RWPE1 (cell line): ENCODE measurements at regions not wholly inside any gene's neighbourhood (a gene's known extent, or its start where the extent isn't known, plus 50 kb on each side); places are given as distances from the start of the nearest gene placed in this dataset.

Experiments
- CTCF ChIA-PET: fragments of 350-600 bp; sonication (Branson Sonifier 250); formaldehyde crosslinking; extraction: SDS; loops from one replicate; lab custom pipeline; 2021; lab: Yijun Ruan, JAX
- POLR2A ChIA-PET: fragments of 400-600 bp; formaldehyde crosslinking; extraction: SDS; loops from one replicate; lab custom pipeline; 2020; ENCODE audit warnings: antibody characterized with exemption; ENCODE audit not compliant: low non-redundant PET; lab: Yijun Ruan, JAX
- DNase-seq: peaks from one replicate; pipeline ENCODE4 v3.0.0; 2012; ENCODE audit warnings: low spot score
- H3K27ac ChIP-seq: fragments of 450-650 bp; 2 replicates; pipeline ENCODE4 v1.5.1; 2017
- TF ChIP-seq, protein P1 (sequence below): fragments of 450-650 bp; conservative IDR thresholded peaks from 2 replicates; pipeline ENCODE4 v1.5.1; 2017; ENCODE audit warnings: low read depth, mild to moderate bottlenecking

DNA sequence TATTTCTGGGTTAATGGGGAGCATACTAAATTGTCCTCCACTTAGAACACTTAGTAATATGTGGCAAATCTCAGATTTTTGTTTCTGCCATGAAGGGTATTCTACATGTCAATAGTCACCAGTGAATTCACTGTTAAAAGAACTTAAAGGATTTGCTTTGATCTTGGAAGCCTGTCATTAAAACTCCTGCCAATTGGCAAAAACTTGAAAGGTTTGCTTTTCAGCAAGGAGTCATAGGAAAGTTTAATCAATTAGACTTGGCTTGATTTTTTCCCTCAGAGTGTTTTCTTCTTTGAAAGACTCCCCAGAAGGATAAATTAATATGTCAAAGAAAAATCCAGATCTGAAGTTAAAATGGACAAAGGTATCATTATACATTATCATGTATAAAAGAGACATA, 671.9 kb upstream of the PKDCC start:
- TF ChIP-seq, protein P1, sequence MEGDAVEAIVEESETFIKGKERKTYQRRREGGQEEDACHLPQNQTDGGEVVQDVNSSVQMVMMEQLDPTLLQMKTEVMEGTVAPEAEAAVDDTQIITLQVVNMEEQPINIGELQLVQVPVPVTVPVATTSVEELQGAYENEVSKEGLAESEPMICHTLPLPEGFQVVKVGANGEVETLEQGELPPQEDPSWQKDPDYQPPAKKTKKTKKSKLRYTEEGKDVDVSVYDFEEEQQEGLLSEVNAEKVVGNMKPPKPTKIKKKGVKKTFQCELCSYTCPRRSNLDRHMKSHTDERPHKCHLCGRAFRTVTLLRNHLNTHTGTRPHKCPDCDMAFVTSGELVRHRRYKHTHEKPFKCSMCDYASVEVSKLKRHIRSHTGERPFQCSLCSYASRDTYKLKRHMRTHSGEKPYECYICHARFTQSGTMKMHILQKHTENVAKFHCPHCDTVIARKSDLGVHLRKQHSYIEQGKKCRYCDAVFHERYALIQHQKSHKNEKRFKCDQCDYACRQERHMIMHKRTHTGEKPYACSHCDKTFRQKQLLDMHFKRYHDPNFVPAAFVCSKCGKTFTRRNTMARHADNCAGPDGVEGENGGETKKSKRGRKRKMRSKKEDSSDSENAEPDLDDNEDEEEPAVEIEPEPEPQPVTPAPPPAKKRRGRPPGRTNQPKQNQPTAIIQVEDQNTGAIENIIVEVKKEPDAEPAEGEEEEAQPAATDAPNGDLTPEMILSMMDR, result no peak
- DNase-seq, result no peak
- ChIA-PET CTCF (no interaction called here), POLR2A (no interaction called here)
- H3K27ac ChIP-seq, result no peak overlapping the region

DNA sequence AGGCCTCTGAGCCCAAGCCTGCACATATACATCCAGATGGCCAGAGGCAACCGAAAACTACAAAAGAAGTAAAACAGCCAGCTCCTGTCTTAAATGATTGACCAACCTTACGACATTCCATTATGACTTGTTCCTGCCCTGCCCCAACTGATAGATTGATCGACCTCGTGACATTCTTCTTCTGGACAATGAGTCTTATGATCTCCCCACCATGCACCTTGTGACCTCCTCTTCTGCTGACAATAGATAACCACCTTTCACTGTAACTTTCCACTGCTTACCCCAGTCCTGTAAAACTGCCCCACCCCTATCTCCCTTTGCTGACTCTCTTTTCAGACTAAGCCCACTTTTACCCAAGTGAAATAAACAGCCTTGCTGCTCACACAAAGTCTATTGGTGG, 670.0 kb upstream of the PKDCC start:
- TF ChIP-seq, protein P1, result no peak
- no peak for DNase-seq
- ChIA-PET POLR2A (no interaction called here), CTCF (no interaction called here)
- no peak overlapping the region for H3K27ac ChIP-seq

DNA sequence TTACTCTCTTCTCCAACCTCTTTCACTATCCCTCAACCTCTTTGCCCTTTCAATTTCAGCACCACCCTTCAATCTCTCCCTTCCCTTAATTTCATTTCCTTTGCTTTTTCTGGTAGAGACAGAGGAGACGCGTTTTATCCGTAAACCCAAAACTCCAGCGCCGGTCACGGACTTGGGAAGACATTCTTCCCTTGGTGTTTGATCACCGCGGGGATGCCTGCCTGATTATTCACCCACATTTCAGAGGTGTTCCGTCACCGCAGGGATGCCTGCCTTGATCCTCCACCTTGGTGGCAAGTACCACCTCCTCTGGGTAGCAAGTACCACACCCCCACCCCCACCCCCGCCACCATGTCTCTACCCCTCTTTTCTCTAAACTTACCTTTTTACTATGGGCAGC, 669.4 kb upstream of the PKDCC start:
- POLR2A ChIA-PET, result no interaction called here
- CTCF ChIA-PET, result no interaction called here
- H3K27ac ChIP-seq, result no peak overlapping the region
- DNase-seq, result no peak
- TF ChIP-seq, protein P1, result no peak

DNA sequence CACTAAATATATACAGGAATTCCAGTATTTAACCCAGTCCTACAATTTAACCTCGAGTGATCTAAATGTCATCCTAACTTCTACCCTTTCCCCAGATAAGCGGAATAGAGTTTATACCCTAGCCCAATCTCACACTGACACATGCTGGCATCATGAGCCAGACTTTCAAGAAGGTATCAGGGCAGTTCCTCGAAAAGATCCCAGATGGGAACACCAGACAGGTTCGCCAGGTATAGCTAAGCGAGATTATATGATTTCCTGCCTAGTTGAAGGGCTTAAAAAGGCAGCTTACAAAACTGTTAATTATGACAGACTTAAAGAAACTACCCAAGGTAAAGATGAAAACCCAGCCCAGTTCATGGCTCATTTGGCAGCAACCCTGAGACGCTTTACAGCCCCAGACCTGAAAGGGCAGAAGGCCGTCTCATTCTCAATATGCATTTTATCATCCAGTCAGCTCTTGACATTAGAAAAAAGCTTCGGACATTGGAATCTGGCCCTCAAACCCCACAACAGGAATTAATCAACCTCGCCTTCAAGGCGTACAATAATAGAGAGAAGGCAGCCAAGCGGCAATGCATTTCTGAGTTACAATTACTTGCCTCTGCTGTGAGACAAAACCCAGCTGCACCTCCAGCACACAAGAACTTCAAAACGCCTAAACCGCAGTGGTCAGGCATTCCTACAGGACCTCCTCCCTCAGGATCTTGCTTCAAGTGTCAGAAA, 668.2 kb upstream of the PKDCC start:
- no peak for DNase-seq
- CTCF ChIA-PET, result no interaction called here
- TF ChIP-seq, protein P1, result no peak
- no peak overlapping the region for H3K27ac ChIP-seq
- POLR2A ChIA-PET, result no interaction called here

DNA sequence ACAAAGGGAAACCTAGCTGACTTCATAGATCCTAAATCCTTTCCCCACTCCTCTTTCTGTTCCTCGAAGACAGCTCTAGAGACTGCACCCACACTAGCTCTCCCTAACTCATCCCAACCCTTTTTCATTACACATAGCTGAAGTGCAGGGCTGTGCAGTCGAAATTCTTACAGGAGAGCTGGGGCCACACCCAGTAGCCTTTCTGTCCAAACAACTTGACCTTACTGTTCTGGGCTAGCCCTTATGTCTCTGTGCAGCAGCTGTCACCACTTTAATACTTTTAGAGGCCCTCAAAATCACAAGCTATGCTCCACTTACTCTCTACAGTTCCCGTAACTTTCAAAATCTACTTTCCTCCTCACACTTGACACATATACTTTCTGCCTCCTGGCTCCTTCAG, 666.1 kb upstream of the PKDCC start:
- ChIA-PET CTCF (no interaction called here), POLR2A (no interaction called here)
- TF ChIP-seq, protein P1, result no peak
- no peak overlapping the region for H3K27ac ChIP-seq
- no peak for DNase-seq

DNA sequence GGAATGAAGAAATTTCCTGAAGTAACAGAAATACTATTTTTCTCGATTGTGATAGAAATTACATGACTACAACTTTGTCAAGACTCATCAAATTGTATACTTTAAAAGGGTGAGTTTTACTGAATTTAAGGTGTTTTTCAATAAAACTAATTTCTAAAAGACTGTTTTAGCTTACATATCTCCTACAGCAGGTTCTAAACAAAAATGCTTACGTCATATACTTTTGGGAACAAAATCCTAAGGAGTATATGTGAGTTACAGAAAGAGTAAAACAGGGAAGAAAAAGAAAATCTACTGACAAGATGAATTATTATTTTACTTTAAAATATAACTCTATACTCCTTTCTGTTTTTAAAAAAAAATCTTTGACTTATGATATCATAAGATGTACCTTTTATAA, 660.3 kb upstream of the PKDCC start:
- TF ChIP-seq, protein P1, result no peak
- DNase-seq, result no peak
- CTCF ChIA-PET, result interaction anchor here (0.6 kb wide), 1 partner anchor 412 kb away, joined by 3 read pairs; no protein-coding TSS in a partner anchor
- POLR2A ChIA-PET, result no interaction called here
- no peak overlapping the region for H3K27ac ChIP-seq
